H1 (cell line): ENCODE measurements at regions not wholly inside any gene's neighbourhood (a gene's known extent, or its start where the extent isn't known, plus 50 kb on each side); places are given as distances from the start of the nearest gene placed in this dataset.
"Not testable (repeated sequence)": the region's sequence is repeated elsewhere in the genome, so short reads cannot be mapped to it uniquely, and the experiment has no call there.

Experiments
- CTCF ChIA-PET: fragments of 300-600 bp; sonication (Branson Sonifier 250); formaldehyde crosslinking; loops from one replicate; lab custom pipeline; 2021; ENCODE audit not compliant: partially characterized antibody; lab: Charles Lee
- POLR2A ChIA-PET: fragments of 300-600 bp; sonication (Branson Sonifier 250); formaldehyde crosslinking; loops from one replicate; lab custom pipeline; 2021; ENCODE audit warnings: inconsistent platforms; ENCODE audit not compliant: partially characterized antibody; lab: Charles Lee
- DNase-seq, 2 experiments: peaks; one replicate each; pipeline versions ENCODE4 v3.0.0 to v3.0.0-alpha.2; 2010 to 2022; ENCODE audit warnings: low spot score in 2 of 2, low read depth in 1 of 2, mixed read lengths in 1 of 2
- FAIRE-seq: peaks from 2 replicates; lab custom pipeline; 2011; peaks lifted over from hg19 to GRCh38; lab: Jason Lieb, UNC
- H2AFZ ChIP-seq: 2 replicates; pipeline ENCODE4 v1.8.1; 2012; ENCODE audit warnings: low read length, inconsistent platforms
- H2AK5ac ChIP-seq: 2 replicates; pipeline ENCODE4 v1.6.1; 2013; ENCODE audit warnings: low read depth, low read length
- H2BK120ac ChIP-seq: replicated peaks from 2 replicates; pipeline ENCODE3; 2013; ENCODE audit warnings: low read depth, low read length, inconsistent platforms
- H2BK12ac ChIP-seq: 2 replicates; pipeline ENCODE4 v1.6.1; 2013; ENCODE audit warnings: low read depth, low read length
- H2BK15ac ChIP-seq: 2 replicates; pipeline ENCODE4 v1.6.1; 2013; ENCODE audit warnings: low read length
- H2BK20ac ChIP-seq: 2 replicates; pipeline ENCODE4 v1.6.1; 2013; ENCODE audit warnings: low read length
- H2BK5ac ChIP-seq: 2 replicates; pipeline ENCODE4 v1.6.1; 2013; ENCODE audit warnings: low read depth, low read length
- H3K14ac ChIP-seq: 2 replicates; pipeline ENCODE4 v1.6.1; 2013; ENCODE audit warnings: inconsistent platforms; ENCODE audit not compliant: insufficient read length
- H3K18ac ChIP-seq: 2 replicates; pipeline ENCODE4 v1.6.1; 2013; ENCODE audit warnings: low read length; ENCODE audit errors: extremely low read depth
- H3K23ac ChIP-seq: 2 replicates; pipeline ENCODE4 v1.6.1; 2013; ENCODE audit warnings: inconsistent platforms; ENCODE audit not compliant: insufficient read length
- H3K23me2 ChIP-seq: 2 replicates; pipeline ENCODE4 v1.6.1; 2013; ENCODE audit warnings: low read depth, low read length
- H3K27ac ChIP-seq: 2 replicates; pipeline ENCODE4 v1.6.1; 2011; ENCODE audit warnings: low read depth, low read length, inconsistent platforms
- H3K27me3 ChIP-seq, 4 experiments: replicated peaks in 1 of 4; 1 replicate in 1 of 4; 2 replicates in 3 of 4; pipeline versions ENCODE4 v1.6.1 to v1.8.1; 2011 to 2013; ENCODE audit warnings: low read length in 3 of 4, mild to moderate bottlenecking in 3 of 4, inconsistent platforms in 2 of 4, mixed read lengths in 2 of 4, moderate library complexity in 1 of 4; ENCODE audit not compliant: control insufficient read depth in 3 of 4, insufficient read depth in 3 of 4; ENCODE audit errors: extremely low read depth in 1 of 4
- H3K36me3 ChIP-seq, 4 experiments: 2 replicates each; pipeline versions ENCODE4 v1.6.1 to v1.8.1; 2011 to 2013; ENCODE audit warnings: mild to moderate bottlenecking in 4 of 4, low read length in 3 of 4, moderate library complexity in 2 of 4, control low read depth in 1 of 4, inconsistent platforms in 1 of 4; ENCODE audit not compliant: insufficient read depth in 4 of 4, control insufficient read depth in 2 of 4
- H3K4ac ChIP-seq: replicated peaks from 2 replicates; pipeline ENCODE3; 2013; ENCODE audit warnings: low read length, low read depth, mixed read lengths, inconsistent platforms; ENCODE audit not compliant: insufficient read length
- H3K4me1 ChIP-seq, 4 experiments: replicated peaks in 1 of 4; 1 replicate in 1 of 4; 2 replicates in 3 of 4; pipeline versions ENCODE4 v1.6.1 to v1.8.1; 2011 to 2013; ENCODE audit warnings: low read length in 3 of 4, inconsistent platforms in 2 of 4, mixed read lengths in 1 of 4; ENCODE audit not compliant: insufficient read depth in 4 of 4, control insufficient read depth in 3 of 4
- H3K4me2 ChIP-seq, 2 experiments: 2 replicates each; pipeline versions ENCODE4 v1.6.1 to v1.8.1; 2011 to 2013; ENCODE audit warnings: low read depth in 2 of 2, low read length in 2 of 2, control low read depth in 1 of 2, inconsistent platforms in 1 of 2, mild to moderate bottlenecking in 1 of 2; ENCODE audit not compliant: insufficient read depth in 1 of 2
- H3K4me3 ChIP-seq, 4 experiments: fragments of 200-600, 300-600 bp in 1 of 4; sonication (generic), shearing (Covaris generic), sonication (Bioruptor Twin) in 1 of 4; 2 replicates each; pipeline versions ENCODE4 v1.5.1 to v1.8.1; 2011 to 2016; ENCODE audit warnings: low read length in 4 of 4, low read depth in 3 of 4, control low read depth in 2 of 4, inconsistent platforms in 2 of 4, mild to moderate bottlenecking in 2 of 4, mixed read lengths in 1 of 4, moderate library complexity in 1 of 4; ENCODE audit not compliant: insufficient read depth in 2 of 4; ENCODE audit errors: extremely low read depth in 1 of 4
- H3K56ac ChIP-seq: replicated peaks from 2 replicates; pipeline ENCODE3; 2013; ENCODE audit warnings: low read depth, mild to moderate bottlenecking, mixed read lengths, low read length, inconsistent platforms; ENCODE audit not compliant: insufficient read length
- H3K79me1 ChIP-seq: 2 replicates; pipeline ENCODE4 v1.6.1; 2013; ENCODE audit warnings: low read depth, low read length, control low read depth
- H3K79me2 ChIP-seq, 2 experiments: 2 replicates each; pipeline versions ENCODE4 v1.6.1 to v1.8.1; 2012 to 2013; ENCODE audit warnings: low read length in 2 of 2, mild to moderate bottlenecking in 2 of 2, inconsistent platforms in 1 of 2; ENCODE audit not compliant: insufficient read depth in 2 of 2, control insufficient read depth in 1 of 2
- H3K9ac ChIP-seq, 4 experiments: replicated peaks in 1 of 4; 1 replicate in 1 of 4; 2 replicates in 3 of 4; pipeline versions ENCODE4 v1.6.1 to v1.8.1; 2011 to 2013; ENCODE audit warnings: low read depth in 3 of 4, low read length in 3 of 4, control low read depth in 2 of 4, mild to moderate bottlenecking in 2 of 4, moderate library complexity in 2 of 4, inconsistent platforms in 1 of 4; ENCODE audit errors: extremely low read depth in 1 of 4
- H3K9me3 ChIP-seq, 2 experiments: 2 replicates each; pipeline versions ENCODE4 v1.6.1 to v1.8.1; 2012 to 2013; ENCODE audit warnings: mild to moderate bottlenecking in 2 of 2, moderate library complexity in 2 of 2, control low read depth in 1 of 2, inconsistent platforms in 1 of 2, low read depth in 1 of 2, low read length in 1 of 2, mixed read lengths in 1 of 2; ENCODE audit not compliant: insufficient read depth in 2 of 2
- H4K20me1 ChIP-seq, 2 experiments: replicated peaks in 1 of 2; 2 replicates each; pipeline versions ENCODE3 to v1.8.1; 2011 to 2013; ENCODE audit warnings: inconsistent platforms in 2 of 2, low read length in 2 of 2, mild to moderate bottlenecking in 1 of 2; ENCODE audit not compliant: insufficient read depth in 2 of 2, control insufficient read depth in 1 of 2
- H4K5ac ChIP-seq: 2 replicates; pipeline ENCODE4 v1.6.1; 2013; ENCODE audit warnings: low read length, low read depth, mixed read lengths, inconsistent platforms; ENCODE audit not compliant: insufficient read length
- H4K8ac ChIP-seq: 2 replicates; pipeline ENCODE4 v1.8.0; 2013; ENCODE audit warnings: mild to moderate bottlenecking, moderate library complexity, low read length, inconsistent platforms; ENCODE audit not compliant: insufficient read depth; ENCODE audit errors: extremely low read depth
- H4K91ac ChIP-seq: replicated peaks from 2 replicates; pipeline ENCODE3; 2013; ENCODE audit warnings: low read length, mixed read lengths, inconsistent platforms; ENCODE audit not compliant: insufficient read length
- WGBS, 2 experiments: shearing (Covaris generic) in 1 of 2; methylation state at CpG; one replicate each; pipeline versions ENCODE4 v1.1.6 to v1.1.7; 2013 to 2015; ENCODE audit warnings: low lambda C conversion rate in 2 of 2, mixed read lengths in 2 of 2, inconsistent platforms in 1 of 2, low coverage in 1 of 2, missing lambda C conversion rate in 1 of 2; ENCODE audit not compliant: insufficient replicate concordance in 2 of 2, insufficient coverage in 1 of 2, insufficient read length in 1 of 2; ENCODE audit errors: extremely low coverage in 1 of 2, missing lambda C conversion rate in 1 of 2; 5-methylcytosine and 5-hydroxymethylcytosine counted together

DNA sequence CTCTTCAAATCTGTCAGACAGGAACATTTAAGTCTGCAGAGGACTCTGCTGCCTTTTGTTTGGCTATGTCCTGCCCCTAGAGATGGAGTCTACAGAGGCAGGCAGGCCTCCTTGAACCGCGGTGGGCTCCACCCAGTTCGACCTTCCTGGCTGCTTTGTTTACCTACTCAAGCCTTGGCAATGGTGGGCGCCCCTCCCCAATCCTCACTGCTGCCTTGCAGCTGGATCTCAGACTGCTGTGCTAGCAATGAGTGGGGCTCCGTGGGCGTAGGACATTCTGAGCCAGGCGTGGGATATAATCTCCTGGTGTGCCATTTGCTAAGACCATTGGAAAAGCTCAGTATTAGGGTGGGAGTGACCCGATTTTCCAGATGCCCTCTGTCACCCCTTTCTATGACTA is 250.7 kb upstream of the PKP2 start:
- H3K4ac ChIP-seq, H3K36me3 ChIP-seq, H4K8ac ChIP-seq, H2BK12ac ChIP-seq, H3K4me3 ChIP-seq, POLR2A ChIA-PET, H3K23ac ChIP-seq, H2BK5ac ChIP-seq, H3K4me1 ChIP-seq, H3K79me2 ChIP-seq, H2AFZ ChIP-seq, H2BK15ac ChIP-seq, H4K20me1 ChIP-seq, DNase-seq, H3K18ac ChIP-seq, H3K9ac ChIP-seq, H2AK5ac ChIP-seq, H3K27me3 ChIP-seq, H2BK120ac ChIP-seq, H3K14ac ChIP-seq, FAIRE-seq, H3K79me1 ChIP-seq, H2BK20ac ChIP-seq, H3K23me2 ChIP-seq, CTCF ChIA-PET, H4K91ac ChIP-seq, H3K4me2 ChIP-seq, H3K56ac ChIP-seq, H4K5ac ChIP-seq, H3K27ac ChIP-seq: not testable (repeated sequence)
- peaks cover 21 to 23% of the 10 kb centered on the region in 2 experiments for H3K9me3 ChIP-seq
- WGBS, 2 experiments: 96% methylated on average over 8 of the region's 8 CpGs; no CpG with 5 or more reads in 1 of the 2 experiments
